Mammary epithelial cell (primary cell): ENCODE measurements at regions not wholly inside any gene's neighbourhood (a gene's known extent, or its start where the extent isn't known, plus 50 kb on each side); places are given as distances from the start of the nearest gene placed in this dataset.

ENCODE experiments used
- CTCF ChIP-seq, 2 donors: IDR thresholded peaks in 1 of 2; conservative IDR thresholded peaks in 1 of 2; 2 replicates each; pipeline ENCODE4 v1.5.1; 2011 to 2012; ENCODE audit warnings: inconsistent platforms in 2 of 2, low read length in 2 of 2, mild to moderate bottlenecking in 2 of 2, control low read depth in 1 of 2, low read depth in 1 of 2; ENCODE audit not compliant: insufficient read depth in 1 of 2; ENCODE audit errors: extremely low read depth in 1 of 2
- EZH2 ChIP-seq: IDR thresholded peaks from 2 replicates; pipeline ENCODE4 v1.6.1; 2012; ENCODE audit warnings: low read length, inconsistent platforms, borderline replicate concordance

- TF ChIP-seq CTCF (conservative IDR thresholded peaks at IDR 0.05 in 1 of 2, IDR thresholded peaks at IDR 0.05 in 1 of 2; ENCODE audit: extremely low read depth in 1 of 2, insufficient read depth in 1 of 2, low read depth in 1 of 2, low read length in 2 of 2) (no peak), EZH2 (no peak)
These were observed 455.8 kb downstream of the PCNX1 start for GRCh38 chr14:71362920-71363584.
